HG03066 (cell line): ENCODE measurements at regions not wholly inside any gene's neighbourhood (a gene's known extent, or its start where the extent isn't known, plus 50 kb on each side); places are given as distances from the start of the nearest gene placed in this dataset.

ENCODE experiments used
- ATAC-seq: cut with Tn5 transposase; IDR thresholded peaks from one replicate; pipeline ENCODE4 v1.9.1; 2021; ENCODE audit warnings: low read depth; ENCODE audit not compliant: unreplicated experiment

- ATAC-seq: no peak
These were observed 1303.0 kb downstream of the LRFN5 start for GRCh38 chr14:42909659-42910058.

DNA sequence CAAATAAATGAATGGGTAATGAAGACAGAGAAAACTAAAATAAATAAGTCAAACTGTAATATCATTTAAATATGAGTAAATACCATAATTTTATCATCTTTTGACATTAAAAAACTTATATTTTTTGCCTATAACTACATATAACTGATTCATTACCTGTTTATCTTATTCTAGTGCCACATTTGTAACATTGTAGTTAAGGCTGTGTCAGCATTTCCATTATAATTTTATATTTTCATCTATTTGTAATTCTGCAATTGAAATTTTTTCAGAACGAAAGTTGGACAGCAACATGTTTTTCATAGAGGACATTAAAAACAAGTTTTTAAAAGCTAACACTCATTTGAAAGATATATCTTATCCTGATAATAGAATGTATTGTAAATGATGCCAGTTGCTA is 1286.5 kb downstream of the LRFN5 start:
- no peak for ATAC-seq

GRCh38 chr14:42884100-42884499 is 1277.4 kb downstream of the LRFN5 start:
- ATAC-seq: no peak

DNA sequence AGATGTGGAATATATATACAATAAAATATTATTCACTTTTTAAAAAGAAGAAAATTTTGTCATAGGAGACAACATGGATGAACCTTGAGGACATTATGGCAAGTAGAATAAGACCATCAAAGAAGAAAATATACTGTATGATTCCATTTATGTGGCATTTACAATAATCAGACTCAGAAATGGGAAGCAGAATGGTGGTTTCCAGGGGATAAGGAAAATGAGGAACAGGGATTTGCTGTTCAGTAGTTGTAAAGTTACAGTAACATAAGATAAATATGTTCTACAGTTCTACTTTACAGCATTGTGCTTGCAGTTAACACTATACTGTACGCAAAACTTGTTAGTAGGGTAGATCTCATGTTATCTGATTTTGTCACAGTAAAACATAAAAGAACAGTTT is 1271.0 kb downstream of the LRFN5 start:
- no peak for ATAC-seq

GRCh38 chr14:42872786-42873185 is 1266.1 kb downstream of the LRFN5 start:
- no peak for ATAC-seq

DNA sequence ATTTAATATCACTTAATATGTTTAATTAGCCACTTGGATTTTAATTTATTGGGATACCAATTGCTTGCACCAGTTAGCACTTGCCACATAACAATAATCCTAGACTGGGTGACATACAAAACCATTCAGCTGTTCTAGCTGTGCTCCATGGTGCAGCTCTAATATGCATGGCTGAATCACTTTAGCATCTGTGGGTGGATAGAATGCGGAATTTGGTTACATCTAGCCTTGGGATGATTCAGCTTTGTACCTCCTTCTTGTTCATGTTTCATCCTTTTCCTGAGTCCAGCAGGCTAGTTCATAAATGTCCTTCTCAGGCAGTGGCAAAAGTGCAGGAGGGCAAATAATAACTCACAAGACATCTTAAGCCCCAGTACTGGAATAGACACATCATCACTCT is 1263.0 kb downstream of the LRFN5 start:
- ATAC-seq: no peak

- no peak for ATAC-seq
These were observed 1255.4 kb downstream of the LRFN5 start for GRCh38 chr14:42862114-42862513.

DNA sequence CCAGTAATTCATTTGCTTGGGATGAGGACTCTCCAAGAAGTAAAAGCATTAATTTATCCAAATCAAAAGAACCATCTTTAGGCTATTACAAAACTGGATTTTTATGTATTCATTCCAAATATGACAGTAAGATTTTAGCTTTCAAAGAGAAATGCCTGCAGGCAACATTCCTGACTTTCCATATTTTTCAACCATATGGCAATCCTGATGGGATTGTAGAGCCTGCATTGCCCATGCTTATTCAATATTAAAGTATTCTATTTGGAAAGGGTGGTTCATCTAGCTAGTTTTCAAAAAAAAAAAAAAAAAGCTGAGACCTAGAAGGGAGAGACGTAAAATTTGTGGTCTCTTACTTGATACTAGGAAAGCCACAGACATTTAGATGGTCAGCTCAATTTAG is 1253.7 kb downstream of the LRFN5 start:
- no peak for ATAC-seq

DNA sequence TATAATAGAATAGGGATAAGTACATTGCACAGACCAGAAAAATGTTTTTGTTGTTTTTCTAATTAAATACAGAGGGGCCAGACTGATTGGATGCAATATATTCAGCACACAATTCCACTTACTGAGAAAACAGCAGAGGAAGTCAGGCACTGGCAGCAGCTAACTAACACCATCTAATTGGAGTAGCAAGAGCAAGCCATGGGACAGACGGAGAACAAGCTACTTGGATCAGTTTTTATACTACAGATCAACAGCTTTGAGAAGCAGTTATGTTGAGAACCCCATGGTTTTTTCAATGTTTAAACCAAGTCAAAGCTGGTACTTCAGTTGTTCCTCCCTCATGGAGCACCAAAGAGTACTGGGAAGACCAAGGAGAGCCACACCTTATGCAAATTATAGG is 1249.4 kb downstream of the LRFN5 start:
- no peak for ATAC-seq

DNA sequence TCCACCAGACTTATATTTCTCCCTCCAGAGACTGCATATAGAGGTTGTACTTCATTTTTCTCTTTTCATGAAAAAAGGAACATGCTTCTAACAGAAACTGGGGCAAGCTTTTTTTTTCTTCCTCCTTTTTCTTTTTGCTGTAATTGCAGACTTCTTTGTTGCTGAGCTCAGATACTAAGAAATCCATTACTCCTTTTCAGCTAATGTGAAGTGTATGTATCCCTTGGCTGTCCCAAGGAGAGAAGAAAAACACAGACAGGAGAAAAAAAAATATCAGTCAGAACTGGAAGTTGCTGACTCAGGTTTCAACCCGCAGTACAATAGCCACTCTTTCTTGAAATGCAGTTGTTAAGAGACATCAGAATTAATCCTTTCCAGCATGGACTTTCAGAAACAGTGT is 1248.4 kb downstream of the LRFN5 start:
- ATAC-seq: no peak

- ATAC-seq: no peak
These were observed 1247.4 kb downstream of the LRFN5 start for GRCh38 chr14:42854061-42854460.

DNA sequence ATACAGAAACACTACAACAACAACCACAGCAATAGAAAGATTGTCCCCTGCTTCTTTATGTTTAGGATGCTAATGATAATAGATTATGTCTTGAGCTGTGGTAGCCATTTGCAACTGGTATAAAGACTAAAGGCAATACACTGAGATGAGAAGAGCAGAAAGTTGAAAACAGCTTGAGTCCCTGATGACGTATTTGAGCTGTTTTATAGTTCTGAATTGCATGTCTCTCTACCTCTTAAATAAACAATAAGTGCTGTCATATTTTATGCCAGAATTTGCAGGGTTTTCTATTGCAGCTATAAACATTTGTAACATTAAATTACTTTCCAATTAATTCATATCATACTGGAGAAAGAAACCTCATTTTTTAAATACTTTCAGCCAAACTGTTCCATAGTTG is 1242.0 kb downstream of the LRFN5 start:
- ATAC-seq: no peak

DNA sequence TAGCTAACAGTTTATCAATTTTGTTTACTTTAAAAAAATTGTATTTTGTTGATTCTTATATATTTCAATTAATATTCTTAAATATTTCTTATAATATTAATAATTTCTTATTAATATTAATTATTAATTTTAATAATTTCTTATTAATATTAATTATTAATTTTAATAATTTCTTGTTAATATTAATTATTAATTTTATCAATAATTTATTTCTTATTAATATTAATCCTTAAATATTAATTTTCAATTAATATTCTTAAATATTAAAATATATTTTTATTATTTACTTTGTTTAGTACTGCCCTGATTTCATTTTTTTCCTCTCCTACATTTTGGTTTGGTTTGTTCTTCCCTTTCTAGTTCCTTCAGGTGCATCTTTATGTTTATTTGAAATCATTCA is 1208.1 kb downstream of the LRFN5 start:
- ATAC-seq: no peak

DNA sequence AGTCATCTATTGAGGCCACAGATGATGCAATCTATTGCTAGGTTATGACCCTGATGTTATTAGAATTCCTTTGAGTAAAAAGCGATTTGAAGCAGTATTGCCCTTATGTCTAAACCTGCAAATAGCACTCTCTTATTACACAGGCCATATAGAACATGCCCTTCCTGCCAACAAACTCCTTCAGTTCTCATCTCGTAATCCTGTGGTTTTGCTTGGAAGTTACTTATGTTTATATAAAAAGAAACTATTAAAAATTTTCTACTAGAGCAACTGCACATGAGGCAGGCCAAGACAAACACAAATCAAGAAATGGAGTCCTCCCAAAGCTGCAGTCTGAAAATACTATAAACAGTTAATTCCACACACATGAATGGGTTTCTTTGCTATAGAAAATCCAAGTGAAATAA is 1200.2 kb downstream of the LRFN5 start:
- no peak for ATAC-seq

GRCh38 chr14:42804141-42804540 is 1197.5 kb downstream of the LRFN5 start:
- ATAC-seq: no peak

DNA sequence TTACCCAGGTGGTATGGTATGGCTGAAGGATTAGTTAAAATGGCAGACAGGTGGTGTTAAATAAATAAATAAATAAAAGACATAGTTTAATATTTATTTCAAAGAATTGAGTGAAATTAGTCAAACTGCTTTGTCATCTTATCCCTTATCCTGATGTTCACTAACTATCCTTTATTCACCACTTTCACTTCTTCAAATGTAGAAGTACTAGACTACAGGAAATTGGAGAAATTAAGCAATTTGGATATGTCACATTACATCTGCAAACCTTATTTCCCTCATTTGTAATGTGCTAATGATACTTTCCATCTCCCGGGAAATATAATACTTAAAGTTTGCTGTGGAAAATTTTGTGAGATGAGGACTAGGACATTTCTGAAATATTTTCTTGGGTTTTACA is 1195.7 kb downstream of the LRFN5 start:
- no peak for ATAC-seq

DNA sequence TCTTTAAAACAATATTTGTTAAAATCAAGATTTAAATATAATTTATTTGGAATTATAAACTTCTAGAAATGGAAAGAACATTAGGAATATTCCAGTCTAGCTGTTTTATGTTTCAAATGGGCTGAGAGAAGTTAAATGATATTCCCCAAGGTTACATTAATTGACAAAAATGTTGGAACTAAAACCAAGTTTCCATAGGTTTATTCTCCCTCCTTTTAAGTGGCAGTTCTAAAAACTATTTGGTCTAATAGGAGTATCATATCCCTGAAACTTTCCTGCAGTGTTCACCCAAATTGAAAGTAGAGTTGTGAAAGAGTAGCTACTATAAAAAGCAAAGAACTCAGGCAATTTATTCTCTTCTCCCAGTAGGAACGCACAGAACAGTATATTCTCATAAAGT is 1185.5 kb downstream of the LRFN5 start:
- ATAC-seq: no peak

DNA sequence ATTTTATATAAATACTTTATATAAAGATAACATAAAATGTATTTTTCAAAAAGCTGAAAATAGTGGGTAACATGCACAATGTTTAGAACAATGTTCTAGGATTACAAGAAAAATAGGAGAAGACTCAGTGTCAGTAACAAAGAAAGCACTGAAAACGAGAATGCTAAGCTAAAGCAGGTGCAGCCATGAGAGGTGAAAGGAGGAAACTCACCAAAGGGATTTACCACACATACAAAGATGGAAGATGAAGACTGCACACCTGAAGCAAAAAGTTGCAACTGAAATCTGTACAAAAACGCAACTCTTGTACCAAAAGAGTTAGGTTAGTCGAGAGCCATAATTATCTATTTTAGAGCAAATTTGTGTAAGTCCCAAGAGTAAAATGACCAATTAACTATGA is 1176.1 kb downstream of the LRFN5 start:
- ATAC-seq: no peak

DNA sequence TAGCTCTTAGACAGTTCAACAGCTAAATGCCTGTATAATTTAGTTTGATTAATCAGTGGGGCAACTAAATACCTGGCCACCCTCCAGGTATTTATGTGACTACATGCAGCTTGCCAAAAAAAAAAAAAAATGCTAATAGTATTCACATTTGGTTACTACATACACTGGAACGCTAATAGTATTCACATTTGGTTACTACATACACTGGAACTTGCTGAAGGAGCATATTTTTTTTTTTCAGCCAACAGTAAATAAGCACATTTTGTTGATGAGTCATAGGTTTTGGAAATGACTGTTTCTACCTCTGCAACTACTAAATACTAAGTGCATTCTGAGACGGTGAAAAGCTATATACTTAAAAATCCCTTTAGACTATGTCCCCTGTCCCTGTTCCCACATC is 1172.3 kb downstream of the LRFN5 start:
- ATAC-seq: no peak

GRCh38 chr14:42750771-42751170 is 1144.1 kb downstream of the LRFN5 start:
- ATAC-seq: no peak

DNA sequence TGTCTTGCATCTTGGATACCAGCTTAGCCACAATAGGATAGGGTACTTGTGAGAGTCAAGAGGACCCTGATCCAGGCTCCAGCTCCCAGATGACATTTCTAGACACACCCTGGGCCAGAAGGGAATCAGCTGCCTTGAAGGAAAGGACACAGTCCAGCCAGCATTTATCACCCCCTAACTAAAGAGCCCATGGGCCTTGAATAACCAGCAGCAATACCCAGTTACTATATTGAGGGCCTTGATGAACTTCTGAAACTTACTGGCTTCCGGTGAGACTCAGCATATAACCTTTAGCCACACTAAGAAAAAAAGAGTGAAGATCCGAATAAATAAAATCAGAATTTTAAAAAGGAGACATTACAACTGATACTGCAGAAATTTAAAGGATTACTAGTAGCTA is 1135.4 kb downstream of the LRFN5 start:
- no peak for ATAC-seq

- no peak for ATAC-seq
These were observed 1129.7 kb downstream of the LRFN5 start for GRCh38 chr14:42736408-42736807.

GRCh38 chr14:42734041-42734440 is 1127.4 kb downstream of the LRFN5 start:
- no peak for ATAC-seq

DNA sequence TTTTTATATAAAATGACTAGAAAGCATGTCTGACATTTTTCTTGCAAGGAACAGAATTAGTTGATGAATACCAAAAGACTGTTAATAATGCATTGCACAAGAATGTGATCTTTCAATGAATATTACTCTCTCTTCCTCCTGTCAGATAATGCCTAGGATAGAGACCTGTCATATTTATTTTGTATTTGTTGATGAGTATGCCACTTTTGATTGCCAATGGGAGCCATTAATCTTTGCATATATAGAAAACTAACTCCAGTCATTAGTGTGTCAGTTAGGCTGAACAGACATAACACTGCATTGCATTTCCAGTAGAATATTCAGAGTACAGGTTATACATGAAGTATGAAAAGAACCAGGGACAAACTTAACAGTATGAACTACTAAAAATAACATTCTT is 1125.3 kb downstream of the LRFN5 start:
- no peak for ATAC-seq
